Breast epithelium (tissue), 3 donors: ENCODE measurements at regions not wholly inside any gene's neighbourhood (a gene's known extent, or its start where the extent isn't known, plus 50 kb on each side); places are given as distances from the start of the nearest gene placed in this dataset.

Experiments
- POLR2AphosphoS5 ChIP-seq, 3 donors: sonication (generic); formaldehyde crosslinking; IDR thresholded peaks; one replicate each; pipeline ENCODE4 v1.6.1; 2017; ENCODE audit warnings: antibody characterized with exemption in 3 of 3
- TF ChIP-seq, protein P1 (sequence below), 3 donors: fragments of 450-650 bp; IDR thresholded peaks; one replicate each; pipeline ENCODE4 v1.5.1; 2016 to 2017; ENCODE audit warnings: antibody characterized with exemption in 3 of 3, mild to moderate bottlenecking in 3 of 3, moderate library complexity in 3 of 3

DNA sequence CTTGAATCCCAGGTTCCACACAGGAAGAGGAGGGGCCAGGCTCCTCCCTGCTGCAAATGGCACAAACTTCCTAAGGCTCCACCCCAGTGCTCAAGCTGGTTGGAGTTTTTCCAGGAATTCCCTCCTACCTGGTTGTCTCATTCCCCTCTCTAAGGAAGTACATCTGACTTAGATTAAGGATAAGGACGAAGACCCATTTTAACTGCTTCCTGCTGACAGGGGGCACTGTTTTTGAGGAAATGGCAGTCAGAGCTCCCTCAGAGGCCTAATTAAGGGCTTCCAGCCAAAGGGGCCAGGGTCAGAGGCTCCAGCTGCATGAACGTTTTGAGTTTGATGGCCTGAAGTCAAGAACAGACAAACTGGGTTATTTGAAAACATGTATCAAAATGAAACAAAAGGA lies 1084.7 kb downstream of the SLC6A15 start:
- TF ChIP-seq POLR2AphosphoS5 (IDR thresholded peaks at IDR 0.05), result no peak
- TF ChIP-seq, protein P1, sequence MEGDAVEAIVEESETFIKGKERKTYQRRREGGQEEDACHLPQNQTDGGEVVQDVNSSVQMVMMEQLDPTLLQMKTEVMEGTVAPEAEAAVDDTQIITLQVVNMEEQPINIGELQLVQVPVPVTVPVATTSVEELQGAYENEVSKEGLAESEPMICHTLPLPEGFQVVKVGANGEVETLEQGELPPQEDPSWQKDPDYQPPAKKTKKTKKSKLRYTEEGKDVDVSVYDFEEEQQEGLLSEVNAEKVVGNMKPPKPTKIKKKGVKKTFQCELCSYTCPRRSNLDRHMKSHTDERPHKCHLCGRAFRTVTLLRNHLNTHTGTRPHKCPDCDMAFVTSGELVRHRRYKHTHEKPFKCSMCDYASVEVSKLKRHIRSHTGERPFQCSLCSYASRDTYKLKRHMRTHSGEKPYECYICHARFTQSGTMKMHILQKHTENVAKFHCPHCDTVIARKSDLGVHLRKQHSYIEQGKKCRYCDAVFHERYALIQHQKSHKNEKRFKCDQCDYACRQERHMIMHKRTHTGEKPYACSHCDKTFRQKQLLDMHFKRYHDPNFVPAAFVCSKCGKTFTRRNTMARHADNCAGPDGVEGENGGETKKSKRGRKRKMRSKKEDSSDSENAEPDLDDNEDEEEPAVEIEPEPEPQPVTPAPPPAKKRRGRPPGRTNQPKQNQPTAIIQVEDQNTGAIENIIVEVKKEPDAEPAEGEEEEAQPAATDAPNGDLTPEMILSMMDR (IDR thresholded peaks at IDR 0.05), result no peak
